ENCODE measurements at regions not wholly inside any gene's neighbourhood (a gene's known extent, or its start where the extent isn't known, plus 50 kb on each side); places are given as distances from the start of the nearest gene placed in this dataset.
"Not testable (repeated sequence)": the region's sequence is repeated elsewhere in the genome, so short reads cannot be mapped to it uniquely, and the experiment has no call there.

- no peaks in the 10 kb centered on the region for H3K36me3 ChIP-seq (ENCODE audit: insufficient read depth, low read length)
- H3K9me3 ChIP-seq (ENCODE audit: control insufficient read depth, insufficient read depth, low read length) = no peaks in the 10 kb centered on the region
- no peaks in the 10 kb centered on the region for H3K4me1 ChIP-seq (ENCODE audit: insufficient read depth, low read length)
- H3K9ac ChIP-seq (ENCODE audit: low read depth, low read length) = no peak overlapping the region
Observed at GRCh38 chr7:85897967-85898366, 711.1 kb upstream of the SEMA3D start.

DNA sequence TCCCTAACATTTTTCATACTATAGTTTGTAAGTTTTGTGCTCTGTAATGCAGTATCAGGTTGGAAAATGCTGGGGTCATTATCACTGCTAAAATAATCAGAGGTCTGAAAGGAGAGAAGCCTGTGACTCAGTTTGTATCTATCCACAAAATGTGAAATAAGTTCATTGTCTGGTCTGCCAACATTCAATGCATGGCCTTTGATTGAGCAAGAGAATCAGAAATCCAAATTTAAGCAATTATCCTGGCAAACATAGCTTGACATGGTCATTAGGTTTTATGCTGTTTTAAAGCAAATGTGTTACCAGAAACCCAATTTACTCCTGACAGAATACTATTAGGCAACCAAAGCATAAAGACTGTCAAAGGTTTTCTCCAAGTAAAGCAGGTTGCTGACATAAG is 709.7 kb upstream of the SEMA3D start:
- H3K9ac ChIP-seq (ENCODE audit: low read depth, low read length) = no peak overlapping the region
- no peaks in the 10 kb centered on the region for H3K9me3 ChIP-seq (ENCODE audit: control insufficient read depth, insufficient read depth, low read length)
- no peaks in the 10 kb centered on the region for H3K36me3 ChIP-seq (ENCODE audit: insufficient read depth, low read length)
- H3K4me1 ChIP-seq (ENCODE audit: insufficient read depth, low read length) = no peaks in the 10 kb centered on the region

DNA sequence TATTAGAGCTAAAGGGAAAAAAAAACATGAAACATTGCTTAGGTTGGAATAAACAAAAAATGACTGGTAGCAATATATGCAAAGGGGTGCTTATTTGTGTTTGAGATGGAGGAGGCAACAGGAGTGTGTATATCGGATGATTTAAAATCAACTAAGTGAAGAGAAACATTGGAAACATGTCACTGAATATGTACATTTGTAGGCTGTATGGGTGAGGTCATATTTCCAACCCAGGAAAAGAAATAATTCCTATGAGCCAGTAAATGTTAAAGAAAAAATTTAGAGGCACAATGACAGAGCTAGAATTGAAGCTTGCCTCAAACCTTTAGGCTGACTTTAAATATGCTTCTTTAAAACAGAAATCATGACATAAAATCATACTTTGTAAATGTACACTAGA is 709.0 kb upstream of the SEMA3D start:
- Histone ChIP-seq H3K9me3 (ENCODE audit: control insufficient read depth, insufficient read depth, low read length) (no peaks in the 10 kb centered on the region), H3K36me3 (ENCODE audit: insufficient read depth, low read length) (no peaks in the 10 kb centered on the region), H3K4me1 (ENCODE audit: insufficient read depth, low read length) (no peaks in the 10 kb centered on the region), H3K9ac (ENCODE audit: low read depth, low read length) (no peak overlapping the region)

GRCh38 chr7:85891900-85892299 is 705.0 kb upstream of the SEMA3D start:
- H3K36me3 ChIP-seq (ENCODE audit: insufficient read depth, low read length); H3K9ac ChIP-seq (ENCODE audit: low read depth, low read length); H3K4me1 ChIP-seq (ENCODE audit: insufficient read depth, low read length); H3K9me3 ChIP-seq (ENCODE audit: control insufficient read depth, insufficient read depth, low read length): not testable (repeated sequence)

DNA sequence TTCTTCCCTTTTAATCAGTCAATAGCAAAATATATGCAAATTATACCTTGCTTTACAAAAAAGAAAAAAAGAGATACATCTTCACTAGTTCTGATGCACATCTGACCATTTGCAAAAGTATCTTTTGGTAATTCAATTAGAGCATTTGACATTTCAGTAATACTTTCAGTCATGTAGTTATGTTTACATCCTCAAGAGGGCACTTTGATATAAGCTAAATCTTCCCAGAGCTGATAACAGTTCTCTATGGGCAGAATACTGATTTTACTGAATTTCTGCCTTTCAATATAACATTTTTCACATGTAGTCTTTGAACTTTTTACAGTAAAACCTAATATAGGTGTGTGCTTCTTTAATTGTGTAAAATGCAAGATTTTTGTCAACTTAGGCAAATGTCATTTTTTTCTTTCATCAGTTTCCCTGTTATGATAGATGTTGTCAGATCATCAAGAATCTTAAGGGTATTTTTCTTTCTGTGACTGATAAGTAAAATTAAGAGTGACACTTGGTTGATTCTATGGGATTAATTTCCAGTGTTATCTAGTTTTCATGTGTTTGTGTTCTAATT is 703.5 kb upstream of the SEMA3D start:
- Histone ChIP-seq H3K4me1 (ENCODE audit: insufficient read depth, low read length) (no peaks in the 10 kb centered on the region), H3K36me3 (ENCODE audit: insufficient read depth, low read length) (no peaks in the 10 kb centered on the region), H3K9me3 (ENCODE audit: control insufficient read depth, insufficient read depth, low read length) (no peaks in the 10 kb centered on the region), H3K9ac (ENCODE audit: low read depth, low read length) (no peak overlapping the region)

DNA sequence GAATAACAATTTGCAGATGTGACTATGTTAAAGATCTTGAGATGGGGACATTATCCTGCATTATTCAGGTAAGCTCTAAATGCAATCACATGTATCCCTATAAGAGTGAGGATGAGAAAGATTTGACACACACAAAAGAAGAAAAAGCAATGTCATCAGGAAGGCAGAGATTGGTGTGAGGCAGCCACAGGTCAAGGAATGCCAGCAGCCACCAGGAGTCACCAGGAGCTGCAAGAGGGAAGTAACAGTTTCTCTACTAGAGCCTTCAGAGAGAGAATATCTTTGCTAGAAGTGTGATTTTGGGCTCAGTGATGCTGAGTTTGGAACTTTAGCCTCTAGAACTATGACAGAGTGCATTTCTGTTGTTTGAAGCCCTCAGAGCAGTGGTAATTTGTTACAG is 700.3 kb upstream of the SEMA3D start:
- Histone ChIP-seq H3K9me3 (ENCODE audit: control insufficient read depth, insufficient read depth, low read length) (no peaks in the 10 kb centered on the region), H3K9ac (ENCODE audit: low read depth, low read length) (no peak overlapping the region), H3K36me3 (ENCODE audit: insufficient read depth, low read length) (no peaks in the 10 kb centered on the region; the same call in 1 of the 2 replicates), H3K4me1 (ENCODE audit: insufficient read depth, low read length) (no peaks in the 10 kb centered on the region)

DNA sequence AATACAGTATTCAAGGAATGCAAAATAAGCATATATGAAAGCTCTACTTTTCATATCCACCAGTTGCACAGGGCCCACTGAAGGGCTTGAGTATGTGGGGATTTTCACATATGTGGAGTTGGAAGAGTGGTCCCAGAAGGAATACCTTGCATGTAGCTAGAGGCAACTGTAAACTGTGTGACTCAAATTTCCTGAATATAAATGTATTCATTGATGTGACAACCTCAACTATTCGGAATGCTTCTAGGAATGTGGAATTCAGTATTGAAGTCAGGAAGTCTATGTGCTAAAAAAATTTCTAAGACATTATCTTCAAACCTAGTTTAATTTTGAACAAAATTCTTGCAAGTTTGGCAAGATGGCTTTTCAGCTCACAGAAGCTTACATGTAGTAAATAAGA is 695.5 kb upstream of the SEMA3D start:
- H3K4me1 ChIP-seq (ENCODE audit: insufficient read depth, low read length) = no peaks in the 10 kb centered on the region
- no peaks in the 10 kb centered on the region for H3K9me3 ChIP-seq (ENCODE audit: control insufficient read depth, insufficient read depth, low read length)
- H3K36me3 ChIP-seq (ENCODE audit: insufficient read depth, low read length) = no peaks in the 10 kb centered on the region; the same call in 1 of the 2 replicates
- H3K9ac ChIP-seq (ENCODE audit: low read depth, low read length) = no peak overlapping the region

GRCh38 chr7:85875398-85875797 is 688.5 kb upstream of the SEMA3D start:
- no peaks in the 10 kb centered on the region for H3K4me1 ChIP-seq (ENCODE audit: insufficient read depth, low read length)
- no peaks in the 10 kb centered on the region for H3K9me3 ChIP-seq (ENCODE audit: control insufficient read depth, insufficient read depth, low read length)
- no peak overlapping the region for H3K9ac ChIP-seq (ENCODE audit: low read depth, low read length)
- no peaks in the 10 kb centered on the region for H3K36me3 ChIP-seq (ENCODE audit: insufficient read depth, low read length)

DNA sequence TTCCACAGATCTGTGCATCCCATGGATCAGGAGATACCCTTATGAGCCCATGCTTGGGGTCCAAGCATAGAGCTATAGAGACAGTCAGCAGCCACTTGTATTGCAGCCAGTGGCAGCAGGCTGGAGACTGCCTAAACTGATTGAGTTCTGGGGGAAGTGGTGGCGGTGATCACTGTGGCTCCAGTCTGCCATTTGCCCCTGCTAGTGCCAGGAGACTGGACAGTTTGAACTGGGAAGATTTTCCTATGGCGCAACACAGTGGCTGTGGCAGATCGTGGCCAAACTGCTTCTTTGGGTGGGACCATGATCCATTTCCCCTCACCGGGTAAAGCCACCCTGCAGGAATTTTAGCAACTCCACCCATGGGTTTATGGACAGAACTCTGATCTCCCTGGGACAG is 679.7 kb upstream of the SEMA3D start:
- Histone ChIP-seq H3K4me1 (ENCODE audit: insufficient read depth, low read length) (no peaks in the 10 kb centered on the region; the same call in 1 of the 2 replicates), H3K9ac (ENCODE audit: low read depth, low read length) (no peak overlapping the region), H3K9me3 (ENCODE audit: control insufficient read depth, insufficient read depth, low read length) (0 out of 2 replicates have a peak, but pooled peaks cover 3% of the 10 kb centered on the region), H3K36me3 (ENCODE audit: insufficient read depth, low read length) (no peaks in the 10 kb centered on the region)

GRCh38 chr7:85851571-85852193 is 664.8 kb upstream of the SEMA3D start:
- no peaks in the 10 kb centered on the region for H3K36me3 ChIP-seq (ENCODE audit: insufficient read depth, low read length)
- H3K9me3 ChIP-seq (ENCODE audit: control insufficient read depth, insufficient read depth, low read length) = no peaks in the 10 kb centered on the region; the same call in 1 of the 2 replicates
- no peak overlapping the region for H3K9ac ChIP-seq (ENCODE audit: low read depth, low read length)
- H3K4me1 ChIP-seq (ENCODE audit: insufficient read depth, low read length) = no peaks in the 10 kb centered on the region

GRCh38 chr7:85850381-85850780 is 663.5 kb upstream of the SEMA3D start:
- Histone ChIP-seq H3K9ac (ENCODE audit: low read depth, low read length) (no peak overlapping the region), H3K9me3 (ENCODE audit: control insufficient read depth, insufficient read depth, low read length) (no peaks in the 10 kb centered on the region; the same call in 1 of the 2 replicates), H3K4me1 (ENCODE audit: insufficient read depth, low read length) (no peaks in the 10 kb centered on the region), H3K36me3 (ENCODE audit: insufficient read depth, low read length) (no peaks in the 10 kb centered on the region)

DNA sequence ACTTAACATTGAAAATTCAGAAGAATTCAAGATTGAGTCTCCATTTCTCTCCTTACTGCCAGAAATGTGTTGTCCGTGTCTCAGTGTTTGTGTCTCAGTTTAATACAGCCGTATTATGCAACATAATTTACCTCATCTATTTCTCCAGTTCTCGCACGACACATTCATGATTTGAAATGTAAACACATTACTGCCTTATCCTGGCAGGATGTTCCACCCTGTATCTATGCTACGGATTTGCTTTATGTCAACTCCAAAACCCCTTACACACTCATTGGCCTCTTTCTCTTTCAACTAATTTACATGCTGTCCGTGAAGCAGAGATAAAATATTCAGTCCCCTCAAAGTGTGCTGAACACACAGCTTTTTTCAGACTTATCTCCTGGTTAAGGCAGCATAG is 653.7 kb upstream of the SEMA3D start:
- H3K9ac ChIP-seq (ENCODE audit: low read depth, low read length) = no peak overlapping the region
- H3K9me3 ChIP-seq (ENCODE audit: control insufficient read depth, insufficient read depth, low read length) = no peaks in the 10 kb centered on the region
- no peaks in the 10 kb centered on the region for H3K4me1 ChIP-seq (ENCODE audit: insufficient read depth, low read length)
- H3K36me3 ChIP-seq (ENCODE audit: insufficient read depth, low read length) = no peaks in the 10 kb centered on the region

- H3K9me3 ChIP-seq (ENCODE audit: control insufficient read depth, insufficient read depth, low read length) = no peaks in the 10 kb centered on the region
- H3K4me1 ChIP-seq (ENCODE audit: insufficient read depth, low read length) = peaks cover 2% of the 10 kb centered on the region; the same call in 1 of the 2 replicates
- no peaks in the 10 kb centered on the region for H3K36me3 ChIP-seq (ENCODE audit: insufficient read depth, low read length)
- H3K9ac ChIP-seq (ENCODE audit: low read depth, low read length) = no peak overlapping the region
Observed at GRCh38 chr7:85833066-85833465, 646.2 kb upstream of the SEMA3D start.

GRCh38 chr7:85830982-85831381 is 644.1 kb upstream of the SEMA3D start:
- peaks cover 2% of the 10 kb centered on the region; the same call in 1 of the 2 replicates for H3K4me1 ChIP-seq (ENCODE audit: insufficient read depth, low read length)
- no peaks in the 10 kb centered on the region for H3K36me3 ChIP-seq (ENCODE audit: insufficient read depth, low read length)
- H3K9ac ChIP-seq (ENCODE audit: low read depth, low read length) = no peak overlapping the region
- H3K9me3 ChIP-seq (ENCODE audit: control insufficient read depth, insufficient read depth, low read length) = no peaks in the 10 kb centered on the region

GRCh38 chr7:85829817-85830432 is 643.1 kb upstream of the SEMA3D start:
- Histone ChIP-seq H3K9me3 (ENCODE audit: control insufficient read depth, insufficient read depth, low read length) (no peaks in the 10 kb centered on the region), H3K9ac (ENCODE audit: low read depth, low read length) (no peak overlapping the region), H3K4me1 (ENCODE audit: insufficient read depth, low read length) (peaks cover 2% of the 10 kb centered on the region; the same call in 1 of the 2 replicates), H3K36me3 (ENCODE audit: insufficient read depth, low read length) (no peaks in the 10 kb centered on the region)
